DND-41 (cell line): ENCODE measurements at regions not wholly inside any gene's neighbourhood (a gene's known extent, or its start where the extent isn't known, plus 50 kb on each side); places are given as distances from the start of the nearest gene placed in this dataset.

Source experiments
- CTCF ChIP-seq: IDR thresholded peaks from 2 replicates; pipeline ENCODE4 v1.5.1; 2012; ENCODE audit warnings: borderline replicate concordance, low read length, moderate library complexity, mild to moderate bottlenecking; ENCODE audit not compliant: poor library complexity, severe bottlenecking; ENCODE audit errors: extremely low read depth
- EZH2 ChIP-seq: IDR thresholded peaks from 3 replicates; pipeline ENCODE4 v1.6.1; 2012; ENCODE audit warnings: borderline replicate concordance, low read depth, mild to moderate bottlenecking, moderate library complexity, low read length, inconsistent platforms; ENCODE audit not compliant: severe bottlenecking

- TF ChIP-seq CTCF (no peak), EZH2 (no peak)
Observed at GRCh38 chr3:107882881-107883280, 207.9 kb downstream of the CD47 start.
